MM.1S (cell line): ENCODE measurements at regions not wholly inside any gene's neighbourhood (a gene's known extent, or its start where the extent isn't known, plus 50 kb on each side); places are given as distances from the start of the nearest gene placed in this dataset.

ENCODE experiments used
- DNase-seq: peaks from one replicate; pipeline ENCODE4 v3.0.0-alpha.2; 2015
- H2AFZ ChIP-seq: fragments of 300-600 bp; sonication (generic); 2 replicates; pipeline ENCODE4 v1.6.0; 2016; ENCODE audit warnings: antibody characterized with exemption, low read length
- H3F3A ChIP-seq: fragments of 300-600 bp; sonication (generic); 2 replicates; pipeline ENCODE4 v1.6.1; 2016; ENCODE audit warnings: mild to moderate bottlenecking, antibody characterized with exemption, low read length, moderate library complexity, mixed read lengths; ENCODE audit not compliant: insufficient read depth
- H3K27ac ChIP-seq: fragments of 300-600 bp; sonication (generic); 2 replicates; pipeline ENCODE4 v1.5.1; 2016; ENCODE audit warnings: mild to moderate bottlenecking, low read length
- H3K27me3 ChIP-seq: fragments of 300-600 bp; sonication (generic); replicated peaks from 2 replicates; pipeline ENCODE4 v1.6.0; 2016; ENCODE audit warnings: low read length; ENCODE audit not compliant: insufficient read depth
- H3K36me3 ChIP-seq: fragments of 300-600 bp; sonication (generic); replicated peaks from 2 replicates; pipeline ENCODE4 v1.6.1; 2016; ENCODE audit warnings: mild to moderate bottlenecking, low read length, mixed read lengths; ENCODE audit not compliant: insufficient read depth
- H3K4me1 ChIP-seq: fragments of 300-600 bp; sonication (generic); 2 replicates; pipeline ENCODE4 v1.6.1; 2016; ENCODE audit warnings: low read length, mixed read lengths
- H3K4me2 ChIP-seq: fragments of 300-600 bp; sonication (generic); 2 replicates; pipeline ENCODE4 v1.6.0; 2016; ENCODE audit warnings: low read depth, low read length
- H3K4me3 ChIP-seq: fragments of 300-600 bp; sonication (generic); 2 replicates; pipeline ENCODE4 v1.5.1; 2016; ENCODE audit warnings: low read length, mixed read lengths
- H3K79me2 ChIP-seq: fragments of 300-600 bp; sonication (generic); 2 replicates; pipeline ENCODE4 v1.6.1; 2016; ENCODE audit warnings: mixed run types, low read length, mixed read lengths
- H3K9ac ChIP-seq: fragments of 300-600 bp; sonication (generic); 2 replicates; pipeline ENCODE4 v1.6.1; 2016; ENCODE audit warnings: low read length, mixed read lengths
- H3K9me2 ChIP-seq: fragments of 300-600 bp; sonication (generic); replicated peaks from 2 replicates; pipeline ENCODE4 v1.6.1; 2016; ENCODE audit warnings: mild to moderate bottlenecking, low read length, mixed read lengths; ENCODE audit not compliant: insufficient read depth
- H3K9me3 ChIP-seq: fragments of 300-600 bp; sonication (generic); replicated peaks from 2 replicates; pipeline ENCODE4 v1.6.1; 2016; ENCODE audit warnings: mild to moderate bottlenecking, low read length, mixed read lengths; ENCODE audit not compliant: insufficient read depth
- H4K20me1 ChIP-seq: fragments of 300-600 bp; sonication (generic); 2 replicates; pipeline ENCODE4 v1.6.1; 2016; ENCODE audit warnings: mild to moderate bottlenecking, low read length, moderate library complexity, mixed read lengths; ENCODE audit not compliant: insufficient read depth
- EZH2 ChIP-seq: fragments of 300-600 bp; sonication (generic); optimal IDR thresholded peaks from 2 replicates; pipeline ENCODE3; 2017; ENCODE audit warnings: low read depth, mild to moderate bottlenecking, antibody characterized with exemption, low read length, mixed read lengths
- EZH2phosphoT487 ChIP-seq: fragments of 300-600 bp; sonication (generic); IDR thresholded peaks from 2 replicates; pipeline ENCODE4 v1.6.1; 2018; ENCODE audit warnings: antibody characterized with exemption, low read length
- TF ChIP-seq, protein P1 (sequence below): fragments of 300-600 bp; sonication (generic); IDR thresholded peaks from 2 replicates; pipeline ENCODE4 v1.5.1; 2016; ENCODE audit warnings: antibody characterized with exemption, low read length, mixed read lengths

DNA sequence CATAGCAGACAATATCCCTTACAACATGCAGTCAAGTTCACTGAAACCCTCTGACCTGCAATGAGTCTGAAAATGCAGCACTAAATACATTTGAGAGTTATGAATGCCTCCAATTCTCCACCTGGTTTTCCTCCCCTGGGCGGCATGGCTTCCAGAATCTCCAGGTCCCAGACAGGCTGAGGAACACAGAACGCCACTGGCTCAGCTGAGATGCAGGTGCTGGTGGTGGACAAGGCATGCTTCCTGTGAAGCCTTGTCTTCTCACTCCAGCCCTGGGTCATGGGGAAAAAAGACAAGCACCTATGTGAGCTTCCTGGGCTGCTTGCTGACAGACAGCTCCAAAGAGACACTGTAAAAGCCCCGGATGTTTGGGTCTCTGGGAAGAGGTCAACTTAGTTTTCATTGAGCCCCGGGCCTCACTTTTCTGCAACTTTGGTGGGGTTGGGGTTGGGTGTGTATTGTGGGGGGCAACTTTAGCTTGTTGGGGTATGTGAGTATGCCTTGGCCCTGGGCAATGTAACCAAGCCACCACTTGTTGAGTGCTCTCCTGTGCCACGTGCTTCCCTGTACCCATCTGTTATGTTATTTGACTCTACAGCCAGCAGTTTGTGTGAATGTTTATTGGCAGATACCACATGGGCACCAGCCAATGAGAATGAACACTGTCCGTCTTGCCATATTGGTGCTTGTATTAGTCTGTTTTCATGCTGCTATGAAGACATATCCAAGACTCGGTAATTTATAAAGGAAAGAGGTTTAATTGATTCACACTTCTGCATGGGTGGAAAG, 127.8 kb downstream of the EMX2 start:
- Histone ChIP-seq H3K9me3 (no peaks in the 10 kb centered on the region), H2AFZ (no peak overlapping the region), H3K4me2 (no peak overlapping the region), H3K9me2 (no peaks in the 10 kb centered on the region), H3K9ac (no peak overlapping the region), H3K27ac (no peak overlapping the region), H3K79me2 (no peaks in the 10 kb centered on the region), H3K4me1 (no peaks in the 10 kb centered on the region), H4K20me1 (no peaks in the 10 kb centered on the region), H3F3A (no peaks in the 10 kb centered on the region), H3K36me3 (no peaks in the 10 kb centered on the region), H3K27me3 (no peaks in the 10 kb centered on the region), H3K4me3 (no peak overlapping the region)
- DNase-seq = no peak
- TF ChIP-seq EZH2phosphoT487 (no peak), EZH2 (no peak)
- TF ChIP-seq, protein P1, sequence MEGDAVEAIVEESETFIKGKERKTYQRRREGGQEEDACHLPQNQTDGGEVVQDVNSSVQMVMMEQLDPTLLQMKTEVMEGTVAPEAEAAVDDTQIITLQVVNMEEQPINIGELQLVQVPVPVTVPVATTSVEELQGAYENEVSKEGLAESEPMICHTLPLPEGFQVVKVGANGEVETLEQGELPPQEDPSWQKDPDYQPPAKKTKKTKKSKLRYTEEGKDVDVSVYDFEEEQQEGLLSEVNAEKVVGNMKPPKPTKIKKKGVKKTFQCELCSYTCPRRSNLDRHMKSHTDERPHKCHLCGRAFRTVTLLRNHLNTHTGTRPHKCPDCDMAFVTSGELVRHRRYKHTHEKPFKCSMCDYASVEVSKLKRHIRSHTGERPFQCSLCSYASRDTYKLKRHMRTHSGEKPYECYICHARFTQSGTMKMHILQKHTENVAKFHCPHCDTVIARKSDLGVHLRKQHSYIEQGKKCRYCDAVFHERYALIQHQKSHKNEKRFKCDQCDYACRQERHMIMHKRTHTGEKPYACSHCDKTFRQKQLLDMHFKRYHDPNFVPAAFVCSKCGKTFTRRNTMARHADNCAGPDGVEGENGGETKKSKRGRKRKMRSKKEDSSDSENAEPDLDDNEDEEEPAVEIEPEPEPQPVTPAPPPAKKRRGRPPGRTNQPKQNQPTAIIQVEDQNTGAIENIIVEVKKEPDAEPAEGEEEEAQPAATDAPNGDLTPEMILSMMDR = no peak

DNA sequence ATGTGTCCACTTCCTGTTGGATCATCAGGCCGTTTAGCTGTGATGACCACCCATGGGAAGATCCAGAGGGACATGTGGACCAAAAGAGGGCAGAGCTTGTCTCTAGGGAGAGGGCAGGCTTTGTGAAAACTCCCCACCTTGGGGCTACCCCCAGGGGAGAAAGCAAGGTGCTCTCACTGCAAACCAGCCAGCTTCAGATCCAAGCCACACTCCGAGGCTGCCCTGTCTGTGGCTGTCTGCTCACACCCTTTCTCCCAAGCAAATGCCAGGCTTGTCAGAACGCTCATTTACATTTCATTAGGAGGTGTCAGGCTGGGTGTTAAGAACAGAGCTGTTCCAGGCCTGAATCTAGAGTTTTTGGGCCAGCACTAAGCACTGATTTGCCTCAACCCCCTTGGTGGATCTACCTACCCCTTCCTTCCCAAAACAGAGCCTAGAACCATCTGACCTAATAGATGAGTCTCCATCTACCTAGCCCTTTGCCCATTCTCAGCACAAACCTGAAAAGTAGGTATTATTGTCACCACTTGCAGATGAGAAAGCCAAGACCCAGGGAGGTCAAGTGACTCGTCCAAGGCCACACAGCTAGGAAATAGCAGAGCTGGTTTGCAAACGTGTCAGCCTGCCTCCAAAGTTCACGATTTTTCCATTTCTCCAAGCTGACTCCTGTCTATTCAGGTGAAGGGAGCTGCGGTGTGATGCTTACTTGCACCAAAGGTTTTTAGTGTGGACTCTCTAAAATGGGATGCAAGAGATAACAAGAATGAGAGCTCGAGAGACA, 130.9 kb downstream of the EMX2 start:
- H3K27me3 ChIP-seq = no peaks in the 10 kb centered on the region
- no peak for DNase-seq
- H3K9me3 ChIP-seq = no peaks in the 10 kb centered on the region
- H3F3A ChIP-seq = no peaks in the 10 kb centered on the region
- no peaks in the 10 kb centered on the region for H4K20me1 ChIP-seq
- no peaks in the 10 kb centered on the region for H3K4me1 ChIP-seq
- no peaks in the 10 kb centered on the region for H3K79me2 ChIP-seq
- H3K36me3 ChIP-seq = no peaks in the 10 kb centered on the region
- no peak overlapping the region for H2AFZ ChIP-seq
- no peak overlapping the region for H3K27ac ChIP-seq
- no peak overlapping the region for H3K9ac ChIP-seq
- H3K9me2 ChIP-seq = no peaks in the 10 kb centered on the region
- H3K4me2 ChIP-seq = no peak overlapping the region
- TF ChIP-seq EZH2 = no peak
- TF ChIP-seq, protein P1 = no peak
- H3K4me3 ChIP-seq = no peak overlapping the region

DNA sequence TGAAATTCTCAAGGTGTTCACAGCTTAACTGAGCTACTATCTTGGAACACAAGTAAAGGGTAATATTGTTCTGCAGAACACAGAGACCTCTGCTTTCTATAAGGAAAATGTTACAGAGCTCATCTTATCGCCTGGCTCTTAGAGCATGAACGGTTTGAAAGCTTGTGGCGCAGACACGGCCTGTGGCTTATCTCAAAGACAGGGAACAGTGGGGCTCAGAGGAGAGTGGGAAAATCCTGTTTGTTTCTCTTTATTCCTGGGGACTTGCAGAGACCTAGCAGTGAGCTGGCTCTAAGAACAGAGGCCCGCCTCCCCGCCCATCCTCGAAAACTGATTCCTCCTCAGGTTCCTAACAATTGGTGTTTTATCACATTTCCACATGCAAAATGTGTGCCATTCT, 131.7 kb downstream of the EMX2 start:
- Histone ChIP-seq H3K4me3 (no peak overlapping the region), H3K9me2 (no peaks in the 10 kb centered on the region), H3K9ac (no peak overlapping the region), H3K27me3 (no peaks in the 10 kb centered on the region), H3F3A (no peaks in the 10 kb centered on the region), H2AFZ (no peak overlapping the region), H3K27ac (no peak overlapping the region), H3K79me2 (no peaks in the 10 kb centered on the region), H3K36me3 (no peaks in the 10 kb centered on the region), H4K20me1 (no peaks in the 10 kb centered on the region), H3K4me2 (no peak overlapping the region), H3K9me3 (no peaks in the 10 kb centered on the region), H3K4me1 (no peaks in the 10 kb centered on the region)
- DNase-seq = no peak
- TF ChIP-seq EZH2phosphoT487 = no peak
- no peak for TF ChIP-seq EZH2
- TF ChIP-seq, protein P1 = no peak
